HL-60 (cell line): ENCODE measurements at regions not wholly inside any gene's neighbourhood (a gene's known extent, or its start where the extent isn't known, plus 50 kb on each side); places are given as distances from the start of the nearest gene placed in this dataset.
"Not testable (repeated sequence)": the region's sequence is repeated elsewhere in the genome, so short reads cannot be mapped to it uniquely, and the experiment has no call there.

Experiments used
- CTCF ChIP-seq: IDR thresholded peaks from one replicate; pipeline ENCODE4 v1.5.1; 2011; ENCODE audit warnings: low read length, control low read depth, inconsistent platforms; ENCODE audit not compliant: insufficient read depth
- GABPA ChIP-seq: IDR thresholded peaks from 2 replicates; pipeline ENCODE4 v1.6.1; 2012; ENCODE audit warnings: low read depth
- POLR2AphosphoS5 ChIP-seq: IDR thresholded peaks from 2 replicates; pipeline ENCODE4 v1.6.1; 2012; ENCODE audit warnings: low read depth
- REST ChIP-seq: IDR thresholded peaks from 2 replicates; pipeline ENCODE4 v1.6.1; 2012; ENCODE audit warnings: low read depth; ENCODE audit not compliant: insufficient replicate concordance
- SPI1 ChIP-seq: IDR thresholded peaks from 2 replicates; pipeline ENCODE4 v1.6.1; 2012; ENCODE audit warnings: low read depth, mild to moderate bottlenecking, borderline replicate concordance

- TF ChIP-seq POLR2AphosphoS5, CTCF, GABPA, REST, SPI1: not testable (repeated sequence)
These were observed 176.2 kb downstream of the USP22 start for GRCh38 chr17:20866444-20867209.
